GM19467 (cell line): ENCODE measurements at regions not wholly inside any gene's neighbourhood (a gene's known extent, or its start where the extent isn't known, plus 50 kb on each side); places are given as distances from the start of the nearest gene placed in this dataset.

ENCODE experiments used
- ATAC-seq: cut with Tn5 transposase; IDR thresholded peaks from one replicate; pipeline ENCODE4 v1.9.1; 2021; ENCODE audit warnings: mild to moderate bottlenecking, moderate library complexity; ENCODE audit not compliant: unreplicated experiment

- ATAC-seq: no peak
These were observed 279.8 kb downstream of the UTP18 start for GRCh38 chr17:51540151-51540550.

- no peak for ATAC-seq
These were observed 280.9 kb downstream of the UTP18 start for GRCh38 chr17:51541215-51541614.

- no peak for ATAC-seq
These were observed 285.8 kb downstream of the UTP18 start for GRCh38 chr17:51546114-51546513.

GRCh38 chr17:51548125-51548524 is 287.8 kb downstream of the UTP18 start:
- ATAC-seq: no peak

GRCh38 chr17:51555153-51555552 is 294.8 kb downstream of the UTP18 start:
- ATAC-seq: no peak

- no peak for ATAC-seq
These were observed 299.4 kb downstream of the UTP18 start for GRCh38 chr17:51559778-51560177.

GRCh38 chr17:51560398-51560797 is 300.1 kb downstream of the UTP18 start:
- no peak for ATAC-seq

- ATAC-seq: no peak
These were observed 303.6 kb downstream of the UTP18 start for GRCh38 chr17:51563961-51564360.

- no peak for ATAC-seq
These were observed 311.8 kb downstream of the UTP18 start for GRCh38 chr17:51572115-51572514.
